Limb (tissue), 2 donors: ENCODE measurements at regions not wholly inside any gene's neighbourhood (a gene's known extent, or its start where the extent isn't known, plus 50 kb on each side); places are given as distances from the start of the nearest gene placed in this dataset.
"Not testable (repeated sequence)": the region's sequence is repeated elsewhere in the genome, so short reads cannot be mapped to it uniquely, and the experiment has no call there.

Experiments
- DNase-seq, 2 donors: peaks; one replicate each; pipeline ENCODE4 v3.0.0-alpha.2; 2016; ENCODE audit errors: extremely low spot score in 2 of 2

DNA sequence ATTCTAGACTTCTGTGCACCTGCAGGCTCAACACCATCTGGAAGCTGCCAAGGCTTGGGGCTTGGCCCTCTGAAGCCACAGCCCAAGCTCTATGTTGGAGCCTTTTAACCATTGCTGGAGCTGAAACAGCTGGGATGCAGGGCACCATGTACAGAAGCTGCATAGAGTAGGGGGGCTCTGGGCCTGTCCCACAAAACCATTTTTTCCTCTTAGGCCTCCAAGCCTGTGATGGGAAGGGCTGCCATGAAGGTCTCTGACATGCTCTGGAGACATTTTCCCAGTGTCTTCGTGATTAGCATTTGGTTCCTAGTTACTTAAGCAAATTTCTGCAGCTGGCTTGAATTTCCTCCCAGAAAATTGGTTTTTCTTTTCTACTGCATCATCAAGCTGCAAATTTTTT is 999.3 kb upstream of the GRIA3 start:
- no peak for DNase-seq

DNA sequence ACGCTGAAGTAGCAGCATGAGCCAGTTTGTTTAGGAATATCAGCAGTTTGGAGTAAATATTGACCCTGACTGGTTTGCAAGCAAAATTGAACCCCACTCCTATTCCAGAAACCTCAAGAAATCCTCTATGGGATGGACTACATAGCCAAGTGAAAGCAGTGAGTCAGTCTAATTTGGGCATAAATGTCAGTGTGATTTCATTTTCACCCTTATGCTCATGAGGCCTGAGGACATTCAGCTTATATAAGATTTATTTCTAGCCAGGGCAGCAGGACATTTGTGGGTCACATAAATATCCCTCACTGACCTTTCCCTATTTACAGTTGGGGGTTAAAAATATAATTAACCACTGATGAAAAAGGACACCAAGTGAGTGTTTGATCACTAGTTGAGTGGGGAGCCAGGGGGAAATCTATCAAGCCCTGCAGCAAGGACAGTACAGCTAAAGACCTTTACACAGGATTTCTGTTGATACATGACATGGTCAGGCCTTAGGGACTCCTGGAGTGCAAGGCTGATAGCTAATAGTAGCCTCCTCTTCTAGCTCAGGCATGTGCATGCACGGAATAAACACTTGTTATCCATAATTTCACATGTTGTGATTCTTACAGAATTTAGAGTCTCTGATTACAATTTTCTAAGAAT is 996.9 kb upstream of the GRIA3 start:
- no peak for DNase-seq

DNA sequence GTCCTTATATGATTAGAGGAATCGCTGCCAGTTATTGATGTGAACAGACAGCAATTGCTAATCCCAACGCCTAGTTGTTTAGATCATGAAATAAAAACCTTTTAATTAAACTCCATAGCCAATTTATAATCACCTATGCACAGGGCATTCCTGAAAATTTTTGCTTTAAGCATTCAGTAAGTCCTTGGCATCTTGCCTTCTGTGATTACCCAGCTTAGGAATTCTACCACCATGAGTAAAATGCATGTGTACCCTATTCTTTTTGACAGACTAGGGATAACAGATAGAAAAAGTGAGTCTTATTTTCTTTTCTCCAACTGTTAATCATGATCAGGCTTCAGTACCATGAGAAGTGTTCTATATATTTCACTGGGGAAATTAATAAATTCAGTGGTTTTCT is 995.3 kb upstream of the GRIA3 start:
- no peak for DNase-seq

DNA sequence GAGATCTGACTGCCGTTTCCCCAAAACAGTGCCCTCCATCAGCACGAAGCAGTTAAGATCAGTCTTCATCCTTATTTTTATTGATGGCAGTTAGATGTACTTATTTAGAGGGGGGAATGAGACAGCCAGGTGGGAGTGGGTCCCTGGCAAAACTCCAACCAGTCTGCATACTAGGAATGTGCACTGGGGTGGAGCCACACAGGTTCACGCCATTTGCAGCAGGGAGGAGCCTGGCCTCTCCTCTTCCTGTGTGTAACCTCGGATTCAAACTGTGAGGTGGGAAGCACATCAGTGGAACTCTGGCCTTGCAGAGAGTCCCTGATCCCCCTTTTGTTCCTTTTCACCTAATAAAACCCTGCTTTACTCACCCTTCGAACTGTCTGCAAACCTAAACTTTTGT is 987.7 kb upstream of the GRIA3 start:
- DNase-seq: no peak

DNA sequence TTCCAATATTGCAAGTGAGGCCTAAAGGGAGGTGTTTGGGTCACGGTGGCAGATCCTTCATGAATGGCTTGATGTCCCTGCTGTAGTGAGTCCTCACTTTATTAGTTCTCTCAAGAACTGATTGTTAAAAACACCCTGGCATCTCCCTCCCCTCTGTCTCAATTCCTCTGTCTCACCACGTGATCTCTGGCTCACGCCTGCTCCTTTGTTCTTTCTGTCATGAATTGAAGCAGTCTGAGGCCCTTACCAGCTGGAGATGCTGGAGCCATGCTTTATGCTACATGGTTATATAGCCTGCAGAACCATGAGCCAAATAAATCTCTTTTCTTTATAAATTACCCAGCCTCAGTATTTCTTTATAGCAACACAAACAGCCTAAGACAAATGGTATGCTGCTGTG is 980.7 kb upstream of the GRIA3 start:
- no peak for DNase-seq

DNA sequence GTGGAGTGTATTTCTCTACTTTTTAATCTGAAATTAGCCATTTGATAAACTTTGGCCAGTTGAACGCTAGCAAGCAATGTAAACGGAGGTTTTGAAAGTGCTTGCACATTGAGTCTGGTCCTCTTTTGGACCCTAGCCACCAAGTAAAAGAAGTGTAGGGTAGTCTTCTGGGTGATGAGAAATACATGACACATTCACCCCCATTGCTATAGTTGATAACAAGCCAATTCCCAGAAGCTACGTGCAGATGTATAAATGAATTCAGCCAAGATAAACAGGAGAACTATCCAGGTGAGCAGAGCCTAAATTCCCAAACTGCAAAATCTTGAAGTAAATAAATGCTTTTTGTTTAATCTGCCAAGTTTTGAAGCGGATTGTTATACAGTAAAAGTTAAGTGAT is 965.4 kb upstream of the GRIA3 start:
- DNase-seq: no peak

DNA sequence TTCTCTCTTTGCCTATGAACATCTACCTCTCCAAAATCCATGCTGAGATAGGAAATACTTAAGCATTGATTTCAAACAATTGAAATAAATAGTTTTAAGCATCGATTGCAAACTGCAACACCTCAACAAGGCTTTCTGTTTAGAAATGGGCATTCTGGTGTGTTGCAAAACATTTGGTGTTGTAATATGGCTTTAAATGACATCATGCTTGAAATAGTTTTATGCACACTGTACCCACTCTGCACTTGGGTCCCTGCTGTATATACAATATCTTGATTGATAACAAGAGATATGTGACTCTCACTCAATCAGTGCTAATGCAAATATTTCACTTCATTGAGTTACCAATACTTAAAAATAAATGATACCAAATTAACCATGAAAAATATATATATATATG is 964.9 kb upstream of the GRIA3 start:
- no peak for DNase-seq

DNA sequence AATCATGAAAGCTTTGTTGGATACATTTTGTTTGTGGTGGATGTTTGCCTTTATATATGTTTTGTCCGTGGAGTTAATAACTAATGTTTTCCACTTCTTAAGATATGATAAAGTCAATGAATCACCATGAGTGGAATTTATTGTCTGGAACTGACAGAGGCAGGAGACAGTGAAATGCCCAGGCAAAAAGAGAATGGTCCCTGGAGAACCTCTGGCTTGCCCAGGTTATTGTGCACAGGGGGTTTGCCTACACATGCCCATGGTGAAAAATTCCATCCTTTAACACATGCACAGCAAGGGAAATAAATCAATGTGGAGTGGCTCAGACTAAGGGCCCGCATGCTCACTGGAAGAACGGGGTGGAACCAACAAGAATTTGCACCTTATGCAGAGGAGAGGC is 964.3 kb upstream of the GRIA3 start:
- DNase-seq: no peak

DNA sequence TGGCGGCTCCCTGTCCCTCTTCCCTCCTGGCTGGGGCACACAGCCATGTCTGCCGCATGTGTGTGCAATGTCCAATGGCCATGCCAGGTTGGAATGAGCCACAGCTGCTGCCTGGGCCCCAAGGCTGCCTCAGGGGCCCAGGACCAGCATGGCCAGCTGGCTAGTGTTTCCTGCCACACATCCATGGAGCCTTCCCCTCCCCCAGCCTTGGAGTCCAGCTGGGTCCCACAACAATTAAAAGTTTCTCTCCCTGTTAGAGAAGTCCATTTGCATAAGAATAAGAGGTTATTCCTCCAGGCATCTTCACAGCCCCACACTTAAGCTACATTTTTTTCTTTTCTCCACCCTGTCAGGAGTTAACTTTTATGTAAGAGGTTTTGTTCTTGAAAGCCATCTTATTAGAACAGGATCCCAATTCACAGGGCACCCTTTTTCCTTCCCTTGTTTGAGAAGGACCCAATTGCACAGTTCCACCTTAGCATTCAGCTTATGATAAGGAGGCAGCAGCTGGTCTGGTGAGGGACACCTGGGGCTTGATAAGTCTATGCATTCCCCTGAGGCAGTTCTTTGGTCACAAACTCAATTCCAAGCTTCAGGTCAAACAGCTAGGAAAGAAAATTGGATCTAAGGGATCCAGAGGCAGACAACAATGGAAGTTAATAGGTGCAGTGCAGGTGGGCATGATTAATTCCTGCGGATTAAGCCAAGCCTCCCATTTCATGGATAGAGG is 963.3 kb upstream of the GRIA3 start:
- no peak for DNase-seq

DNA sequence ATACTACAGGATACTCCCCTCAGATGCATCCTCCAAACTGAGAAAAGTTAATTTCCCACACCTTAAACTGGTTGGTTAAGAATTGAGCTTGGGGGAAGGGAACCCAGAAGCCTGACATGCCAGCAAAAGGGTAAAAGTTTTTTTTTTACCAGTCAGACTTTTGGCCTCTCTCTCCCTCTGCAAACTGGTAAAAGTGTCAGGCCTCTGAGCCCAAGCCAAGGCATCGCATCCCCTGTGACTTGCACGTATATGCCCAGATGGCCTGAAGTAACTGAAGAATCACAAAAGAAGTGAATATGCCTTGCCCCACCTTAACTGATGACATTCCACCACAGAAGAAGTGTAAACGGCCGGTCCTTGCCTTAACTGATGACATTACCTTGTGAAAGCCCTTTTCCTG is 962.3 kb upstream of the GRIA3 start:
- not testable (repeated sequence) for DNase-seq

DNA sequence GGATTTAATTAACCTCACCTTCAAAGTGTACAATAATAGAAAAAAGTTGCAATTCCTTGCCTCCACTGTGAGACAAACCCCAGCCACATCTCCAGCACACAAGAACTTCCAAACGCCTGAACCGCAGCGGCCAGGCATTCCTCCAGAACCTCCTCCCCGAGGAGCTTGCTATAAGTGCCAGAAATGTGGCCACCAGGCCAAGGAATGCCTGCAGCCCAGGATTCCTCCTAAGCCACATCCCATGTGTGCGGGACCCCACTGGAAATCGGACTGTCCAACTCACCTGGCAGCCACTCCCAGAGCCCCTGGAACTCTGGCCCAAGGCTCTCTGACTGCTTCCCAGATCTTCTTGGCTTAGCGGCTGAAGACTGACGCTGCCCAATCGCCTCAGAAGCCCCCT is 959.9 kb upstream of the GRIA3 start:
- not testable (repeated sequence) for DNase-seq

DNA sequence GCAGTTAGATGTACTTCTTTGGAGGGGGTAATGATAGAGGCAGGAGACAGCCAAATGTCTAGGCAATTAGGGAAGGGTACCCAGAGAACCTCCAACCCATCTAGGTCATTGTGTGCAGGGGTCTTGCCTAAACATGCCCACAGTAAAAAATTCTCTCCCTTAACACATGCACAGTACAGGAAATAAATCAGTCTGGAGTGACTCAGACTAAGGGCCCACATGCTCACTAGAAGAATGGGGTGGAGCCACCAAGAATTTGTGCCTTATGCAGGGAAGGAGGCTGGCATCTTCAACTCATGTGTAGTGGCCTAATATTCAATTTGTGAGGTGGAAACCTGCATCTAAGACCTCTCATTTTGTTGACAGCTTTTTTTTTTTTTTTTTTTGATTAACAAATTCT is 945.3 kb upstream of the GRIA3 start:
- no peak for DNase-seq

DNA sequence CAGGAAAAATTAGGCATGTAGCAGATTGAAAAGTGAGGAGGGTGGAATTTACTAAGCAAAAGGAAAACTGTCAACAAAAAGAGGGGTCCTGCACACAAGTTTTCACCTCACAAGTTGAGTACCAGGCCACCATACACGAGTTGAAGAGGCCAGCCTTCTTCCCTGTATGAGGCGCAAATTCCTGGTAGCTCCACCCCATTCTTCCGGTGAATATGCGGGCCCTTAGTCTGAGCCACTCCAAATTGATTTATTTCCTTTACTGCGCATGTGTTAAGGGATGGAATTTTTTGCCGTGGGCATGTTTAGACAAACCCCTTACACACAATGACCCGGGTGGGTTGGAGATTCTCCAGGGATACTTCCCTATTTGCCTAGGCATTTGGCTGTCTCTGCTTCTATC is 942.1 kb upstream of the GRIA3 start:
- DNase-seq: no peak

DNA sequence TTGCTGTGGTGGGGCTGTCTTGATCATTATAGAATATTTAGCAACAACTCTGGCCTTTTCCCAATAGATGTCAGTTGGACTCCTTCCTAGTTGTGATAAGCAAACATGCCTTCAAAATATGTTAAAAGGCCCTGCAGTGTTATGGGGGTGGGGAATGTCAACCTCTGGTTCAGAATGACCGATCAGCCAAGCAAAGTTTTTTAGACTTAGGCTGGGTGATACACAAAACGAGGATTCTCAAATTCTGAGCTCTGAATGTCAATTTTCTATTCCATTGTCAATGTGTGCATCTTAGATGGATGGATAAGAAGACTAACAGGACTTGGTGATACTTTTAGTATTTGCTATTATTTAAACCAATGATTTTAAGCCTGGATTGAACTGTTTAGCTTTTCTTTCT is 940.0 kb upstream of the GRIA3 start:
- DNase-seq: no peak

DNA sequence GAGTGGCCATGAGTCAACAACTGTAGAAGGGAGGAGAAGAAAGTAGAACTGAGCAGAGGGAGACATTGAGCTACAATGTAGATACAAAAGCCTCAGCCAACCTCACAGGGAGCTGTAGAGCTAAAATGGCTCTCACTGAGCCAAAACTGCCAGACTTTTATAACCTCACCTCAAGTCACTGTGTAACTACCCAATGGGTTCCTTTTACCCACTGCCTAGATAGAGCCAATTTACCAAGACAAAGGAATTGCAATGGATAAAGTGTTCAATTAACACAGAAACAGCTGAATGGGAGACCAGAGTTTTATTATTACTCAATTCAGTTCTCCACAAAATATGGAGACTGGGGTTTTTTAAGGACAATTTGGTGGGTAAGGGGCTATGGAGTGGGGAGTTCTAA is 938.9 kb upstream of the GRIA3 start:
- DNase-seq: no peak

DNA sequence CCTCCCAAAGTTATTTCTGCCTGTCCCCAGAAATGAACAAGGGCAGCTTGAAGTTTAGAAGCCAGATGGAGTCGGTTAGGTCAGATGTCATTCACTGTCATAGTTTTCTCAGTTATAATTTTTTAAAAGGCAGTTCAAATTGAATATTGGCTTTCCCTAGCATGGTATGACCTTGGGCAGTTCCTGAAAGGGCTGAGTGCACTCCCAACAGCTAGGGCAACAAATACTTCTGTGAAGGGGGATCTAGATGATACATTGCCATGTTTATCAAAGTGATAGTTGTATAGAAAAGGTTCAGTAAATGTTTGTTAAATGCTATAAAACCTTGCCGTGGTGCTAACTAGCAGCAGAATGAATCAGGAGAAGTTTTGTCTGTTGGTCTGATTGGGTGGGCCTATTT is 938.1 kb upstream of the GRIA3 start:
- DNase-seq: no peak

DNA sequence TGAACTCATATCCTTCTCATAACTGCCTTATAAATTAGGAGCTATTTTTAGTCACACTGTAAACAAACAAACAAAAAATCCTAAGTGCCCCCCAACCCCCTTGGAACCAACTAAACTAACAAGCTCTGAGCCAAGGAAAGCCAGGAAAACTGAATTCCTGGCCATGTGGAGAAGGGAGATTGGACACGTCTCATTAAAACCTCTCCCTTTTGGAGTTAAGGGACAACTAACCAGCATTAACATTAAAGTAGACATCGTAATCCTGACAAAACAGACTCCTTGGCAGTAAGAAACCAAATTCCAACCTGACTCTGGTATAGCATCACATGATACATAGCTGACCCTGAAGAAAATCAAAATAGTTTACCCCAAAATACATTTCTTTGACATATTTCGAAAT is 937.1 kb upstream of the GRIA3 start:
- DNase-seq: no peak

DNA sequence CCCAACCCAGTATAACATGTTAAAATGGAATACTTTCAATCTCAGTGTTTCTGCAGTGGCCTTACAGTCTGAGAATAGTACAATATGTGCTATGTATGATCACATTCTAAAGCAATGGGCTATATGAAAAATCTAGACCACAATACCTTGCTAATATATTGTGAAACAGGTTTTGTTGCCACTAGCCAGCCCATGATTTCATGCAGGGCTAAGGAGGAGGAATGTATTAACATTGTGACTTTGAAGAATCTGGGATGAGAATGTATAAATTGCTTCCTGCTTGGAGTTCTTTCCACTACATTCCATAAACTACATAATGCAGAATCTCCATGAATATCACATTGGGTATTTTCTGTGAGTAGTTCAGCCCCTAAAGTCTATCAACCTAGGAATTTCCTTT is 935.4 kb upstream of the GRIA3 start:
- no peak for DNase-seq

DNA sequence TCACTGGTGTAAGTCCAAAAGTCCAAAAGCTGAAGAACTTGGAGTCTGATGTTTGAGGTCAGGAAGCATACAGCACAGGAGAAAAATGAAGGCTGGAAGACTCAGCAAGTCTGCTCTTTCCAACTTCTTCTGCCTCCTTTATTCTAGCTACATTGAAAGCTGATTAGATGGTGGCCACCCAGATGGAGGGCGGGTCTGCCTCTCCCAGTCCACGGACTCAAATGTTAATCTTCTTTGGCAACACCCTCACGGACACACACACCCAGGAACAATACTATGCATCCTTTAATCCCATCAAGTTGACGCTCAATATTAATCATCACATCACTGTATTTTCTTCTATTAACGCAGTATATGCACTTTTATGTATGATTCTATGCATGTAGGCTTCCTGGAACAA is 931.6 kb upstream of the GRIA3 start:
- no peak for DNase-seq

DNA sequence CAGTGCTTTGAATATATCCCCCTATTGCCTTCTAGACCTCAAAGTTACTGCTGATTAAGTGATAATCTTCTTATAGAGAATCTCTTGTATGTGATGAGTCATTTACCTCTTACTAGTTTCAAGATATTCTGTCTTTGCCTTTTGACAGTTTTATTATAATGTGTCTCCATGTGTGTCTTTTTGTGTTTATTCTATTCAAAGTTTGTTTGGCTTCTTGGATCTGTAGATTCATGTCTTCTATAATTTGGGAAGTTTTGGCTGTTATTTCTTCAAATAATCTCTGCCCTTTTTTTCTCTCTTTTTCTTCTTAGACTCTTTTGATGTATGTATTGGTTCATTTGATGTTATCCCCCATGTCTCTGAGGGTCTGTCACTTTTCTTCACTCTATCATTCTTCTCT is 915.7 kb upstream of the GRIA3 start:
- no peak for DNase-seq

DNA sequence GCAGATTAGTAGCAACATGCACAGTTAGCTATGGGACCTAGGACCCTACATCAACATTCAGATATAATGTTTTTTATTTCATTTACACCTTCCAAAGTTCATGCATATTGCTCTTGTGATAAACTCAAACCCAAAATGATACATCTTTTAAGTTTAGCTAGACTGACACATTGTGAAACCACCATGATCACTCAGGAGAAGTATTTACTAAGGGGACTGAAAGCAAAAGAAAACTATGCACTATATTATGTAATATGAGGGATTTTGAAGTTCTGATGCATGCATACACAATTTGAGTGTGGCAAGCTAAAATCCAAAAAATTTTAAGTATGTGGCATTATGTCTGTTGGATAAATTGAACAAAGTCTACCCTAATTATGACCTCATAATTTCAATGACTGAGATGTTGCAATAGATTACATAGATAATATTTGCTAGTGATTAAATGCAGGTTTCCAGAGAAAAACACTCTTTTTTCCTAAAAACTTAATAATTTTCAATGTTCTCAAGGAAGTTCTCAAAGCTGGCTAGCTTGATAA is 914.8 kb upstream of the GRIA3 start:
- no peak for DNase-seq

DNA sequence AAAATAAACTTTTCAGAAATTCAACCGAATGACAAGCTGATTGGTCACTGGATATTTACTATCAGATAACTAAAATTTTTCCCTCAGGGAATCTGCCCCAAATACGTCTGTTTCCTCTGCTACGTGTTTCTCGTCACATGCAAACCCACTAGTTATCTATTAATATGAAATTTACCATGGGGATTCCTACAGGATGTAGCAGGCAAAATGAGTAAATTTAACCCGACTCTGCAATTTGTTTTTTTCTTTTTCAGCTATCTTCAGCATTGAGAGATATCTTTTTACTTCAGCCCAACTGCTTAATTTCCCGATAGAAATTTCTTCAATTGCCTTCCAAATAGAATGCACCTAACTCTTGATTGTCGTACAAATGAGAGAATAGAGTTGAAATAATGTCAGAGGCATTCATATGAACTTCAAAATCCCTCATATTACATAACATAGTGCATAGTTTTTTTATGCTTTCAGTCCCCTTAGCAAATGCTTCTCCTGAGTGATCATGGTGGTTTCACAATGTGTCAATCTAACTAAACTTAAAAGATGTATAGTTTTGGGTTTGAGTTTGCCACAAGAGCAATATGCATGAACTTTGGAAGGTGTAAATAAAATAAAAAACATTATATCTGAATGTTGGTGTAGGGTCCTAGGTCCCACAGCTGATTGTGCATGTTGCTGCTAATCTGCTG is 913.1 kb upstream of the GRIA3 start:
- DNase-seq: no peak

DNA sequence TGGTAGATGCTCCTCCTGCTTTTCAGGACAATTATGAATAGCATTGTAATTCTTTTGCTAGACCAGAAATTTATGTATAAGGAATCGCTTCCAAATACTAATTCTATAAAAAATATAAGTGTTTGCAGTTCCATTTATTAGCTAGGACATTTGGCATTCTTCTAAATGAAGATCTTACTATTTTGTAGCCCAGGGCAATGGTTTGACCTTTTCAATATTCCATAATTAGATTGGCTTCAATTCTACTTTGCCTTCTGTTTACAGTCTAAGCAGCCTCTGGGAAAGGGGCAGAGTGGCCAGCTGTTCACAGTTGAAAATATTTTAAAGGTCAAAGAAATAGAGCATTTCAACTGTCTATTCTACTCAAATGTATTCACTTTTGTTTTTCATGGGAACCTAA is 912.1 kb upstream of the GRIA3 start:
- DNase-seq: no peak
